ENCODE measurements at regions not wholly inside any gene's neighbourhood (a gene's known extent, or its start where the extent isn't known, plus 50 kb on each side); places are given as distances from the start of the nearest gene placed in this dataset.
A peak's percentile ranks its signal among the peaks of the same experiment; 100 is the strongest.

DNA sequence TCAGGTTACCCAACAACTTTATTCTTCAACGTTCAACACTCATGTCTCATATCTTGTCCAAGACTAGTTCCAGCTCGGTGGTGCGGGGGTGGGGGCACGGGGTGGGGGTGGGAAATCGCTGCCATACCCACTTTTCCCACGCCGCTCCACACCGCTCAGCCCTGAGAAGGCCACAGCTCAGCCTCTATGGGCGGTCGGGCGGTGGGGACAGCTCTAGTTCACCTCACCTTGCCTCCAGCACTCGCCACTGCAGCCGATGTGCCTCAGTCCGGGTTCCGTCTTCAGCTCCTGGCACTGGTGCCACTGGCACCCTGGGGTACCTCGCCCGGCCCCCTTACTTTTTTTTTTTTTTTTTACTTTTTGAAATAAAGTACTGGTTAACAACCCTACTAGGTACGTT, 522.2 kb downstream of the PCDH19 start:
- BruUV-seq (replicated peaks): no TSS peak
- peaks cover 6% of the 10 kb centered on the region for H3K4me1 Mint-ChIP-seq (ENCODE audit: low read depth, unreplicated experiment)

GRCh38 chrX:99857455-99857854, 552.6 kb downstream of the PCDH19 start:
- H3K36me3 Mint-ChIP-seq (ENCODE audit: insufficient read depth, unreplicated experiment): no peaks in the 10 kb centered on the region
- Histone ChIP-seq H3K4me3 (ENCODE audit: low read depth, low read length) (no peak overlapping the region), H3K27me3 (replicated peaks; ENCODE audit: control insufficient read depth, insufficient read depth, low read length) (no peaks in the 10 kb centered on the region), H3K4me1 (no peaks in the 10 kb centered on the region), H3K9me3 (no peaks in the 10 kb centered on the region), H3K36me3 (ENCODE audit: control insufficient read depth, insufficient read depth, low read length) (no peaks in the 10 kb centered on the region)
- TF ChIP-seq CTCF (IDR thresholded peaks at IDR 0.05; ENCODE audit: insufficient read depth in 1 of 2, low read depth in 1 of 2, low read length in 1 of 2, severe bottlenecking in 1 of 2, unreplicated experiment in 1 of 2): peak; percentile 27 to 33
- ChIA-PET POLR2A (no interaction called here), CTCF (interaction anchor here (0.8 kb wide), 1 partner anchor 135 kb away, joined by 3 read pairs; no protein-coding TSS in a partner anchor)
- no peak overlapping the region for H3K27ac Mint-ChIP-seq (ENCODE audit: unreplicated experiment)
- no peaks in the 10 kb centered on the region for H3K27me3 Mint-ChIP-seq (ENCODE audit: insufficient read depth, unreplicated experiment)
- intact Hi-C loops (cut with micrococcal nuclease; ENCODE audit: unreplicated experiment): no loop called here
- H3K4me1 Mint-ChIP-seq (ENCODE audit: low read depth, unreplicated experiment): no peaks in the 10 kb centered on the region
- no peaks in the 10 kb centered on the region for H3K9me3 Mint-ChIP-seq (ENCODE audit: unreplicated experiment)
- BruUV-seq (replicated peaks): no TSS peak
- H3K4me3 Mint-ChIP-seq (ENCODE audit: unreplicated experiment): no peak overlapping the region
- DNase-seq: peak in 1 of 2 experiments; percentile 2

More for the DNA sequence above, 522.2 kb downstream of the PCDH19 start:
- ChIA-PET POLR2A (no interaction called here), CTCF (no interaction called here)
- intact Hi-C loops (cut with micrococcal nuclease; ENCODE audit: unreplicated experiment): no loop called here
- Mint-ChIP-seq H3K27me3 (ENCODE audit: insufficient read depth, unreplicated experiment) (no peaks in the 10 kb centered on the region), H3K4me3 (ENCODE audit: unreplicated experiment) (no peak overlapping the region), H3K36me3 (ENCODE audit: insufficient read depth, unreplicated experiment) (no peaks in the 10 kb centered on the region), H3K9me3 (ENCODE audit: unreplicated experiment) (no peaks in the 10 kb centered on the region), H3K27ac (ENCODE audit: unreplicated experiment) (no peak overlapping the region)
- no peaks in the 10 kb centered on the region for H3K36me3 ChIP-seq (ENCODE audit: control insufficient read depth, insufficient read depth, low read length)
- TF ChIP-seq CTCF (IDR thresholded peaks at IDR 0.05; ENCODE audit: insufficient read depth in 1 of 2, low read depth in 1 of 2, low read length in 1 of 2, severe bottlenecking in 1 of 2, unreplicated experiment in 1 of 2): no peak
- no peaks in the 10 kb centered on the region for H3K9me3 ChIP-seq
- DNase-seq: no peak
- H3K27me3 ChIP-seq (replicated peaks; ENCODE audit: control insufficient read depth, insufficient read depth, low read length): no peaks in the 10 kb centered on the region
- H3K4me1 ChIP-seq: no peaks in the 10 kb centered on the region
- H3K4me3 ChIP-seq (ENCODE audit: low read depth, low read length): no peak overlapping the region

DNA sequence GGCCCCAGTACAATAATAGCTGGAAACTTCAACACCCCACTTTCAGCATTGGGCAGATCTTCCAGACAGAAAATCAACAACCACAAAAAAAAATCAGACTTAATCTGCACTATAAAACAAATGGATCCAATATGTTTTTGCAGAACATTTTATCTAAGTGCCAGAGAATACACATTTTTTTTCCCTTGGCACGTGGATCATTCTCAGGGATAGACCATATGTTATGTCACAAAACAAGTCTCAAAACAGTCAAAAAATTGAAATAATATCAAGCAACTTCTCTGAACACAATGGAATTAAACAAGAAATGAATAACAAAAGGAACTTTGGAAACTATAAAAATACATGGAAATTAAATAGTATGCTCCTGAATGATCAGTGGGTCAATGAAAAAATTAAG, 576.3 kb downstream of the PCDH19 start:
- Mint-ChIP-seq H3K36me3 (ENCODE audit: insufficient read depth, unreplicated experiment) (no peaks in the 10 kb centered on the region), H3K4me3 (ENCODE audit: unreplicated experiment) (no peak overlapping the region), H3K4me1 (ENCODE audit: low read depth, unreplicated experiment) (no peaks in the 10 kb centered on the region), H3K27ac (ENCODE audit: unreplicated experiment) (no peak overlapping the region), H3K9me3 (ENCODE audit: unreplicated experiment) (peaks cover 17% of the 10 kb centered on the region), H3K27me3 (ENCODE audit: insufficient read depth, unreplicated experiment) (no peaks in the 10 kb centered on the region)
- ChIA-PET CTCF (no interaction called here), POLR2A (no interaction called here)
- Histone ChIP-seq H3K36me3 (ENCODE audit: control insufficient read depth, insufficient read depth, low read length) (no peaks in the 10 kb centered on the region), H3K27me3 (replicated peaks; ENCODE audit: control insufficient read depth, insufficient read depth, low read length) (no peaks in the 10 kb centered on the region), H3K9me3 (no peaks in the 10 kb centered on the region), H3K4me3 (ENCODE audit: low read depth, low read length) (no peak overlapping the region), H3K4me1 (no peaks in the 10 kb centered on the region)
- intact Hi-C loops (cut with micrococcal nuclease; ENCODE audit: unreplicated experiment): no loop called here
- no peak for TF ChIP-seq CTCF (IDR thresholded peaks at IDR 0.05; ENCODE audit: insufficient read depth in 1 of 2, low read depth in 1 of 2, low read length in 1 of 2, severe bottlenecking in 1 of 2, unreplicated experiment in 1 of 2)
- DNase-seq: no peak
- BruUV-seq (replicated peaks): no TSS peak
